ENCODE measurements at regions not wholly inside any gene's neighbourhood (a gene's known extent, or its start where the extent isn't known, plus 50 kb on each side); places are given as distances from the start of the nearest gene placed in this dataset.
A peak's percentile ranks its signal among the peaks of the same experiment; 100 is the strongest.

GRCh38 chr3:31307131-31307785 is 225.5 kb upstream of the STT3B start:
- TF ChIP-seq POLR2A (IDR thresholded peaks at IDR 0.05): no peak
- no peak for TF ChIP-seq CTCF (IDR thresholded peaks at IDR 0.05)
- TF ChIP-seq EP300 (IDR thresholded peaks at IDR 0.05): no peak
- H3K4me1 ChIP-seq (ENCODE audit: insufficient read depth): peaks cover 7% of the 10 kb centered on the region
- H3K27ac ChIP-seq: peak overlapping the region; percentile 44 to 57
- 4 to 21% (median 13%) methylated on average over 1 of the region's 1 CpG for WGBS, 3 donors
- H3K4me3 ChIP-seq: no peak overlapping the region
- DNase-seq: peak in 1 of 5 donors; percentile 36
- H3K27me3 ChIP-seq: no peaks in the 10 kb centered on the region
- no peaks in the 10 kb centered on the region for H3K9me3 ChIP-seq
- H3K36me3 ChIP-seq: no peaks in the 10 kb centered on the region
- intact Hi-C loops (cut with DNase I): no loop called here

GRCh38 chr3:31311559-31311958 is 221.2 kb upstream of the STT3B start:
- H3K36me3 ChIP-seq: no peaks in the 10 kb centered on the region
- peaks cover 7% of the 10 kb centered on the region for H3K4me1 ChIP-seq (ENCODE audit: insufficient read depth)
- WGBS, 3 donors: 95 to 97% (median 96%) methylated on average over 3 of the region's 3 CpGs
- no peak overlapping the region for H3K4me3 ChIP-seq
- no peak for DNase-seq
- H3K27ac ChIP-seq: no peak overlapping the region
- H3K27me3 ChIP-seq: no peaks in the 10 kb centered on the region
- intact Hi-C loops (cut with DNase I): no loop called here
- TF ChIP-seq POLR2A (IDR thresholded peaks at IDR 0.05) (no peak), EP300 (IDR thresholded peaks at IDR 0.05) (no peak)
- no peaks in the 10 kb centered on the region for H3K9me3 ChIP-seq

- H3K27me3 ChIP-seq: no peaks in the 10 kb centered on the region
- WGBS, 3 donors: 60 to 82% (median 77%) methylated on average over 2 of the region's 2 CpGs
- H3K4me3 ChIP-seq: no peak overlapping the region
- DNase-seq: no peak
- no peak for TF ChIP-seq CTCF (IDR thresholded peaks at IDR 0.05)
- TF ChIP-seq POLR2A (IDR thresholded peaks at IDR 0.05): no peak
- no peak for TF ChIP-seq EP300 (IDR thresholded peaks at IDR 0.05)
- H3K27ac ChIP-seq: no peak overlapping the region
- H3K36me3 ChIP-seq: no peaks in the 10 kb centered on the region
- intact Hi-C loops (cut with DNase I): no loop called here
- H3K9me3 ChIP-seq: no peaks in the 10 kb centered on the region
- peaks cover 3% of the 10 kb centered on the region for H3K4me1 ChIP-seq (ENCODE audit: insufficient read depth)
Observed at GRCh38 chr3:31312400-31312799, 220.3 kb upstream of the STT3B start.

GRCh38 chr3:31314258-31314657 is 218.5 kb upstream of the STT3B start:
- WGBS, 3 donors: 90 to 95% (median 93%) methylated on average over 2 of the region's 2 CpGs
- H3K36me3 ChIP-seq: no peaks in the 10 kb centered on the region
- H3K27me3 ChIP-seq: no peaks in the 10 kb centered on the region
- no peak for TF ChIP-seq CTCF (IDR thresholded peaks at IDR 0.05)
- no peak for DNase-seq
- no peaks in the 10 kb centered on the region for H3K9me3 ChIP-seq
- H3K27ac ChIP-seq: no peak overlapping the region
- H3K4me3 ChIP-seq: no peak overlapping the region
- H3K4me1 ChIP-seq (ENCODE audit: insufficient read depth): no peaks in the 10 kb centered on the region
- intact Hi-C loops (cut with DNase I): no loop called here

GRCh38 chr3:31319332-31319731 is 213.4 kb upstream of the STT3B start:
- Histone ChIP-seq H3K4me1 (ENCODE audit: insufficient read depth) (no peaks in the 10 kb centered on the region), H3K36me3 (no peaks in the 10 kb centered on the region), H3K27ac (no peak overlapping the region), H3K9me3 (no peaks in the 10 kb centered on the region), H3K27me3 (no peaks in the 10 kb centered on the region), H3K4me3 (no peak overlapping the region)
- intact Hi-C loops (cut with DNase I): no loop called here
- WGBS, 3 donors: 93 to 100% (median 95%) methylated on average over 2 of the region's 2 CpGs
- TF ChIP-seq CTCF (IDR thresholded peaks at IDR 0.05) (no peak), POLR2A (IDR thresholded peaks at IDR 0.05) (no peak), EP300 (IDR thresholded peaks at IDR 0.05) (no peak)
- DNase-seq: no peak
